ENCODE measurements at regions not wholly inside any gene's neighbourhood (a gene's known extent, or its start where the extent isn't known, plus 50 kb on each side); places are given as distances from the start of the nearest gene placed in this dataset.

DNA sequence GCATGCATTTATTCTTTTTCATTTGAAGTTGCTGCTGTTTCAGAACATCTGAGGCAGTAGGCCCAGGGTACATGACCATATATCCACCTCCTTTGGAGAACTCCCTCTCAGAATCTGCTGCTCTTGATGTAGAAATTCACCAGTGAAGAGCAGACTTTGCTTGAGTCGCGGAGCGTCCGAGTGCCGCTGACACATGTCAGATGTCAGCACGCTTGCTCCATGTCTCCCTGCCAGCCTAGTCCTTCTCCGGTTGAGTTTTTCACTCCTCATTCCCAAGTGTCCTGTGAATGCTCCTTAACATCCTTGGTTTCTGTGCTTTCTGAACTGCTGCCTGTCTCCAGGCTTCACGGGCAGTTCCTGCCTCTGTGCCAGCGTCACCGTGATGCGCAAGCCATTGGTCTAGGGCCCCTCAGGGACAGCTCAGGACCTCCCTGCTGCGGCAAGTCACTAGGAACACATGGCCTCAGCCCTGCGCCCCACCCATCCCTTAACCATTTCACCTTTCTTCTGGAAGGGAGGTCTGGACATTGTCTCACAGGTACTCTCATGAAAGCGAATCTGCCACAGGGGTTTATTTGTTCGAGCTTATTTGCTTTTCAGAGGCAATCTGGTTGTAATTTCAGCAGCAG lies 93.1 kb upstream of the RBPJ start:
- TF ChIP-seq POLR2A (IDR thresholded peaks at IDR 0.05) = no peak
- TF ChIP-seq, protein P1, sequence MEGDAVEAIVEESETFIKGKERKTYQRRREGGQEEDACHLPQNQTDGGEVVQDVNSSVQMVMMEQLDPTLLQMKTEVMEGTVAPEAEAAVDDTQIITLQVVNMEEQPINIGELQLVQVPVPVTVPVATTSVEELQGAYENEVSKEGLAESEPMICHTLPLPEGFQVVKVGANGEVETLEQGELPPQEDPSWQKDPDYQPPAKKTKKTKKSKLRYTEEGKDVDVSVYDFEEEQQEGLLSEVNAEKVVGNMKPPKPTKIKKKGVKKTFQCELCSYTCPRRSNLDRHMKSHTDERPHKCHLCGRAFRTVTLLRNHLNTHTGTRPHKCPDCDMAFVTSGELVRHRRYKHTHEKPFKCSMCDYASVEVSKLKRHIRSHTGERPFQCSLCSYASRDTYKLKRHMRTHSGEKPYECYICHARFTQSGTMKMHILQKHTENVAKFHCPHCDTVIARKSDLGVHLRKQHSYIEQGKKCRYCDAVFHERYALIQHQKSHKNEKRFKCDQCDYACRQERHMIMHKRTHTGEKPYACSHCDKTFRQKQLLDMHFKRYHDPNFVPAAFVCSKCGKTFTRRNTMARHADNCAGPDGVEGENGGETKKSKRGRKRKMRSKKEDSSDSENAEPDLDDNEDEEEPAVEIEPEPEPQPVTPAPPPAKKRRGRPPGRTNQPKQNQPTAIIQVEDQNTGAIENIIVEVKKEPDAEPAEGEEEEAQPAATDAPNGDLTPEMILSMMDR (IDR thresholded peaks at IDR 0.05) = no peak
